H9 (cell line): ENCODE measurements at regions not wholly inside any gene's neighbourhood (a gene's known extent, or its start where the extent isn't known, plus 50 kb on each side); places are given as distances from the start of the nearest gene placed in this dataset.

Source experiments
- DNase-seq: peaks from one replicate; pipeline ENCODE4 v3.0.0-alpha.2; 2017
- H2AFZ ChIP-seq: one replicate; pipeline ENCODE4 v1.6.1; 2013; ENCODE audit warnings: mild to moderate bottlenecking, low read length, control low read depth, moderate library complexity
- H2AK5ac ChIP-seq: 2 replicates; pipeline ENCODE4 v1.6.1; 2013; ENCODE audit warnings: low read length, control low read depth, mixed read lengths; ENCODE audit not compliant: insufficient read length
- H2BK120ac ChIP-seq: one replicate; pipeline ENCODE4 v1.6.1; 2013; ENCODE audit warnings: low read depth, mild to moderate bottlenecking, low read length, control low read depth, inconsistent platforms; ENCODE audit not compliant: poor library complexity, severe bottlenecking
- H2BK12ac ChIP-seq: 2 replicates; pipeline ENCODE4 v1.6.1; 2013; ENCODE audit warnings: low read length, control low read depth, mixed read lengths, low read depth; ENCODE audit not compliant: insufficient read length
- H2BK15ac ChIP-seq: 2 replicates; pipeline ENCODE4 v1.6.1; 2013; ENCODE audit warnings: low read depth, low read length, control low read depth
- H2BK20ac ChIP-seq: one replicate; pipeline ENCODE4 v1.6.1; 2013; ENCODE audit warnings: low read depth, mild to moderate bottlenecking, low read length, control low read depth, inconsistent platforms; ENCODE audit not compliant: poor library complexity, severe bottlenecking
- H2BK5ac ChIP-seq: 2 replicates; pipeline ENCODE4 v1.6.1; 2013; ENCODE audit warnings: low read length, control low read depth, mixed read lengths; ENCODE audit not compliant: insufficient read length
- H3K14ac ChIP-seq: 2 replicates; pipeline ENCODE4 v1.6.1; 2013; ENCODE audit warnings: low read length, control low read depth; ENCODE audit not compliant: insufficient read depth
- H3K18ac ChIP-seq: 2 replicates; pipeline ENCODE4 v1.6.1; 2013; ENCODE audit warnings: low read depth, mild to moderate bottlenecking, mixed read lengths, low read length, control low read depth; ENCODE audit not compliant: insufficient read length
- H3K23ac ChIP-seq: 2 replicates; pipeline ENCODE4 v1.6.1; 2013; ENCODE audit warnings: low read length, control low read depth, mixed read lengths, low read depth; ENCODE audit not compliant: insufficient read length
- H3K23me2 ChIP-seq: 2 replicates; pipeline ENCODE4 v1.6.1; 2013; ENCODE audit warnings: low read depth, mild to moderate bottlenecking, mixed read lengths, low read length, control low read depth; ENCODE audit not compliant: insufficient read length, poor library complexity, severe bottlenecking
- H3K27ac ChIP-seq: 2 replicates; pipeline ENCODE4 v1.5.1; 2013; ENCODE audit warnings: low read length, control low read depth, mixed read lengths, low read depth; ENCODE audit not compliant: insufficient read length
- H3K27me3 ChIP-seq: 2 replicates; pipeline ENCODE4 v1.6.1; 2013; ENCODE audit warnings: low read length, control low read depth, inconsistent platforms; ENCODE audit not compliant: insufficient read depth
- H3K4ac ChIP-seq: 2 replicates; pipeline ENCODE4 v1.6.1; 2013; ENCODE audit warnings: low read depth, mild to moderate bottlenecking, control low read depth, inconsistent platforms, low read length, moderate library complexity
- H3K4me1 ChIP-seq: 2 replicates; pipeline ENCODE4 v1.6.1; 2013; ENCODE audit warnings: low read length, control low read depth, inconsistent platforms; ENCODE audit not compliant: insufficient read depth
- H3K4me2 ChIP-seq: 2 replicates; pipeline ENCODE4 v1.6.1; 2013; ENCODE audit warnings: low read length, control low read depth, mixed read lengths; ENCODE audit not compliant: insufficient read length, insufficient read depth
- H3K56ac ChIP-seq: 2 replicates; pipeline ENCODE4 v1.6.1; 2013; ENCODE audit warnings: low read depth, mild to moderate bottlenecking, mixed read lengths, low read length, control low read depth; ENCODE audit not compliant: insufficient read length
- H3K79me1 ChIP-seq: 2 replicates; pipeline ENCODE4 v1.6.1; 2013; ENCODE audit warnings: low read depth, mild to moderate bottlenecking, moderate library complexity, low read length, control low read depth, inconsistent platforms; ENCODE audit not compliant: insufficient read depth, poor library complexity, severe bottlenecking
- H3K79me2 ChIP-seq: 2 replicates; pipeline ENCODE4 v1.6.1; 2013; ENCODE audit warnings: low read length, control low read depth, inconsistent platforms; ENCODE audit not compliant: insufficient read depth
- H3K9ac ChIP-seq: 2 replicates; pipeline ENCODE4 v1.6.1; 2013; ENCODE audit warnings: low read length, control low read depth, mixed read lengths; ENCODE audit not compliant: insufficient read length; ENCODE audit errors: extremely low read depth
- H3K9me3 ChIP-seq: one replicate; pipeline ENCODE4 v1.6.1; 2013; ENCODE audit warnings: low read depth, low read length, inconsistent platforms; ENCODE audit not compliant: control insufficient read depth
- H3T11ph ChIP-seq: one replicate; pipeline ENCODE4 v1.6.1; 2013; ENCODE audit warnings: mild to moderate bottlenecking, low read length, control low read depth, inconsistent platforms
- H4K20me1 ChIP-seq: one replicate; pipeline ENCODE4 v1.6.1; 2013; ENCODE audit not compliant: control insufficient read depth, insufficient read length, insufficient read depth
- H4K5ac ChIP-seq: 2 replicates; pipeline ENCODE4 v1.6.1; 2013; ENCODE audit warnings: low read depth, mild to moderate bottlenecking, mixed read lengths, low read length, control low read depth; ENCODE audit not compliant: insufficient read length
- H4K8ac ChIP-seq: replicated peaks from 2 replicates; pipeline ENCODE4 v1.6.1; 2013; ENCODE audit warnings: low read length, control low read depth, mixed read lengths, low read depth; ENCODE audit not compliant: insufficient read length
- H4K91ac ChIP-seq: 2 replicates; pipeline ENCODE4 v1.6.1; 2013; ENCODE audit warnings: low read depth, mild to moderate bottlenecking, moderate library complexity, mixed read lengths, low read length, control low read depth; ENCODE audit not compliant: insufficient read length
- H3K27ac Mint-ChIP-seq, 3 experiments: 2 replicates in 2 of 3; 3 replicates in 1 of 3; pipeline ENCODE4 v1.8.0; 2020 to 2021; ENCODE audit warnings: mixed read lengths in 3 of 3, mild to moderate bottlenecking in 1 of 3, moderate library complexity in 1 of 3
- H3K27me3 Mint-ChIP-seq: 2 replicates; pipeline ENCODE4 v1.8.0; 2021; ENCODE audit warnings: low read depth, mild to moderate bottlenecking, moderate library complexity, mixed read lengths
- H3K36me3 Mint-ChIP-seq, 3 experiments: 2 replicates in 2 of 3; 3 replicates in 1 of 3; pipeline ENCODE4 v1.8.0; 2020 to 2021; ENCODE audit warnings: low read depth in 3 of 3, mixed read lengths in 3 of 3; ENCODE audit not compliant: insufficient read depth in 1 of 3
- H3K4me1 Mint-ChIP-seq, 2 experiments: 2 replicates each; pipeline ENCODE4 v1.8.0; 2020; ENCODE audit warnings: mixed read lengths in 2 of 2
- H3K4me3 Mint-ChIP-seq, 2 experiments: 2 replicates in 1 of 2; 3 replicates in 1 of 2; pipeline ENCODE4 v1.8.0; 2020 to 2021; ENCODE audit warnings: mild to moderate bottlenecking in 2 of 2, mixed read lengths in 2 of 2, moderate library complexity in 1 of 2
- H3K9me3 Mint-ChIP-seq, 2 experiments: 2 replicates in 1 of 2; 3 replicates in 1 of 2; pipeline ENCODE4 v1.8.0; 2020; ENCODE audit warnings: mild to moderate bottlenecking in 2 of 2, mixed read lengths in 2 of 2, moderate library complexity in 1 of 2
- WGBS: extraction: QIAGEN DNeasy Blood & Tissue Kit; methylation state at CpG from one replicate; pipeline ENCODE4 v1.1.7; 2013; ENCODE audit warnings: missing lambda C conversion rate, low lambda C conversion rate, mixed read lengths; ENCODE audit not compliant: insufficient read length; ENCODE audit errors: extremely low coverage; 5-methylcytosine and 5-hydroxymethylcytosine counted together
- TF ChIP-seq, protein P1 (sequence below): fragments of 200-600 bp; sonication (generic); conservative IDR thresholded peaks from 3 replicates; pipeline ENCODE4 v1.8.0; 2021; ENCODE audit warnings: antibody characterized with exemption, mild to moderate bottlenecking

DNA sequence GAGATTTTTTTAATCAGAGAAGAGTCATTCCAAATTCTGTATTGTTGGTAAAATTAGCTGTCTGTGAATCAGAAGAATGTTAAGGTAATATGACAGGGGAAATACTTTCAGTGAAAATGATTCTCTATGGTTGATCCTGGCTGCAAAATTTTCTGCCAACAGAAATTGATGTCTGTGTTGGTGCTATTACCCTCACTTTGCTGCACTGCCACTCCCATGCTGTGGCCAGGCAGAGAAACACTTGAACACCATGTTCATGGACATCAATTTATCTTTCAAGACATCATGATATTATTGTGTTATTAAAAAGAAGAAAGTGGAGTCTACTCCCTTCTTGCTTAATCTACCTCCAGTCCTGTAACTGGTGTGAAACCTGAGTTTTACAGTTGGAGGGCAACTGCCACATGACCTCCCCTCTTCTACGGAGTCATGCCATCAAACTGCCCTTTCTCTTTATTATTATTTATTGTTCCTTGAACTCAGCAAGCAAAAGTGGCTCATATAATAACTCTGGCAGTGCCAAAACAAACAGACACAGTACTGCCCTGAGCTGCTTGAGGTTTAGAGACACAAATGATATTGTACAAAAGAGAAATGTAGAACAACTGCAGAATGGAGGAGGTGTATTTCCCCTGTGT is 288.0 kb upstream of the JAG1 start:
- no peaks in the 10 kb centered on the region for H3K27me3 ChIP-seq
- Mint-ChIP-seq H3K4me3 (no peak overlapping the region; a peak in 1 of 5 replicates), H3K4me1 (no peaks in the 10 kb centered on the region), H3K27me3 (no peaks in the 10 kb centered on the region), H3K36me3 (no peaks in the 10 kb centered on the region; a peak in 2 of 7 replicates), H3K9me3 (no peaks in the 10 kb centered on the region), H3K27ac (no peak overlapping the region)
- no peak overlapping the region for H2BK20ac ChIP-seq
- TF ChIP-seq, protein P1, sequence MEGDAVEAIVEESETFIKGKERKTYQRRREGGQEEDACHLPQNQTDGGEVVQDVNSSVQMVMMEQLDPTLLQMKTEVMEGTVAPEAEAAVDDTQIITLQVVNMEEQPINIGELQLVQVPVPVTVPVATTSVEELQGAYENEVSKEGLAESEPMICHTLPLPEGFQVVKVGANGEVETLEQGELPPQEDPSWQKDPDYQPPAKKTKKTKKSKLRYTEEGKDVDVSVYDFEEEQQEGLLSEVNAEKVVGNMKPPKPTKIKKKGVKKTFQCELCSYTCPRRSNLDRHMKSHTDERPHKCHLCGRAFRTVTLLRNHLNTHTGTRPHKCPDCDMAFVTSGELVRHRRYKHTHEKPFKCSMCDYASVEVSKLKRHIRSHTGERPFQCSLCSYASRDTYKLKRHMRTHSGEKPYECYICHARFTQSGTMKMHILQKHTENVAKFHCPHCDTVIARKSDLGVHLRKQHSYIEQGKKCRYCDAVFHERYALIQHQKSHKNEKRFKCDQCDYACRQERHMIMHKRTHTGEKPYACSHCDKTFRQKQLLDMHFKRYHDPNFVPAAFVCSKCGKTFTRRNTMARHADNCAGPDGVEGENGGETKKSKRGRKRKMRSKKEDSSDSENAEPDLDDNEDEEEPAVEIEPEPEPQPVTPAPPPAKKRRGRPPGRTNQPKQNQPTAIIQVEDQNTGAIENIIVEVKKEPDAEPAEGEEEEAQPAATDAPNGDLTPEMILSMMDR = no peak
- no peaks in the 10 kb centered on the region for H3K9me3 ChIP-seq
- H3K14ac ChIP-seq = no peak overlapping the region
- H4K91ac ChIP-seq = no peak overlapping the region
- WGBS = no CpG with 5 or more reads among the region's 1 CpG
- no peak overlapping the region for H2BK15ac ChIP-seq
- no peak overlapping the region for H2BK5ac ChIP-seq
- H4K5ac ChIP-seq = no peak overlapping the region
- no peak overlapping the region for H2BK120ac ChIP-seq
- no peak overlapping the region for H3K56ac ChIP-seq
- H3K23ac ChIP-seq = no peak overlapping the region
- H2AK5ac ChIP-seq = no peak overlapping the region
- no peak overlapping the region for H3K18ac ChIP-seq
- no peak overlapping the region for H3K4me2 ChIP-seq
- no peak overlapping the region for H3K27ac ChIP-seq
- H2BK12ac ChIP-seq = no peak overlapping the region
- no peaks in the 10 kb centered on the region for H3K4me1 ChIP-seq
- H3K4ac ChIP-seq = no peak overlapping the region
- no peak overlapping the region for H3K9ac ChIP-seq
- no peaks in the 10 kb centered on the region for H4K20me1 ChIP-seq
- no peak overlapping the region for H2AFZ ChIP-seq
- H3T11ph ChIP-seq = no peak overlapping the region
- H3K79me1 ChIP-seq = no peaks in the 10 kb centered on the region
- H3K79me2 ChIP-seq = no peaks in the 10 kb centered on the region
- no peaks in the 10 kb centered on the region for H3K23me2 ChIP-seq
- no peak overlapping the region for H4K8ac ChIP-seq
- DNase-seq = no peak
